Progenitor cell of endocrine pancreas (in vitro differentiated cells): ENCODE measurements at regions not wholly inside any gene's neighbourhood (a gene's known extent, or its start where the extent isn't known, plus 50 kb on each side); places are given as distances from the start of the nearest gene placed in this dataset.
A peak's percentile ranks its signal among the peaks of the same experiment; 100 is the strongest.
"Not testable (repeated sequence)": the region's sequence is repeated elsewhere in the genome, so short reads cannot be mapped to it uniquely, and the experiment has no call there.

ENCODE experiments used
- DNase-seq: peaks from one replicate; pipeline ENCODE4 v3.0.0; 2021; ENCODE audit warnings: low spot score; ENCODE audit not compliant: unreplicated experiment
- H3K27ac Mint-ChIP-seq: 2 replicates; pipeline ENCODE4 v1.8.0; 2021; ENCODE audit warnings: mild to moderate bottlenecking, moderate library complexity, mixed read lengths
- H3K27me3 Mint-ChIP-seq: 2 replicates; pipeline ENCODE4 v1.8.0; 2021; ENCODE audit warnings: mixed read lengths
- H3K36me3 Mint-ChIP-seq: 2 replicates; pipeline ENCODE4 v1.8.0; 2022; ENCODE audit warnings: mixed read lengths; ENCODE audit not compliant: insufficient read depth
- H3K4me1 Mint-ChIP-seq: 2 replicates; pipeline ENCODE4 v1.8.0; 2021; ENCODE audit warnings: low read depth, mixed read lengths
- H3K4me3 Mint-ChIP-seq: 2 replicates; pipeline ENCODE4 v1.8.0; 2021; ENCODE audit warnings: low read depth, mild to moderate bottlenecking, moderate library complexity, mixed read lengths
- H3K9me3 Mint-ChIP-seq: 2 replicates; pipeline ENCODE4 v1.8.0; 2021; ENCODE audit warnings: low read depth, mixed read lengths
- TF ChIP-seq, protein P1 (sequence below): fragments of 200-600 bp; sonication (generic); IDR thresholded peaks from one replicate; pipeline ENCODE4 v1.5.0; 2021; ENCODE audit warnings: antibody characterized with exemption, mild to moderate bottlenecking; ENCODE audit not compliant: unreplicated experiment

GRCh38 chr21:17697473-17697872 lies 84.8 kb upstream of the BTG3 start:
- Mint-ChIP-seq H3K4me3 (no peak overlapping the region), H3K27me3 (no peaks in the 10 kb centered on the region), H3K9me3 (peaks cover 15% of the 10 kb centered on the region), H3K36me3 (no peaks in the 10 kb centered on the region), H3K4me1 (no peaks in the 10 kb centered on the region), H3K27ac (no peak overlapping the region)
- TF ChIP-seq, protein P1, sequence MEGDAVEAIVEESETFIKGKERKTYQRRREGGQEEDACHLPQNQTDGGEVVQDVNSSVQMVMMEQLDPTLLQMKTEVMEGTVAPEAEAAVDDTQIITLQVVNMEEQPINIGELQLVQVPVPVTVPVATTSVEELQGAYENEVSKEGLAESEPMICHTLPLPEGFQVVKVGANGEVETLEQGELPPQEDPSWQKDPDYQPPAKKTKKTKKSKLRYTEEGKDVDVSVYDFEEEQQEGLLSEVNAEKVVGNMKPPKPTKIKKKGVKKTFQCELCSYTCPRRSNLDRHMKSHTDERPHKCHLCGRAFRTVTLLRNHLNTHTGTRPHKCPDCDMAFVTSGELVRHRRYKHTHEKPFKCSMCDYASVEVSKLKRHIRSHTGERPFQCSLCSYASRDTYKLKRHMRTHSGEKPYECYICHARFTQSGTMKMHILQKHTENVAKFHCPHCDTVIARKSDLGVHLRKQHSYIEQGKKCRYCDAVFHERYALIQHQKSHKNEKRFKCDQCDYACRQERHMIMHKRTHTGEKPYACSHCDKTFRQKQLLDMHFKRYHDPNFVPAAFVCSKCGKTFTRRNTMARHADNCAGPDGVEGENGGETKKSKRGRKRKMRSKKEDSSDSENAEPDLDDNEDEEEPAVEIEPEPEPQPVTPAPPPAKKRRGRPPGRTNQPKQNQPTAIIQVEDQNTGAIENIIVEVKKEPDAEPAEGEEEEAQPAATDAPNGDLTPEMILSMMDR, result no peak
- no peak for DNase-seq

DNA sequence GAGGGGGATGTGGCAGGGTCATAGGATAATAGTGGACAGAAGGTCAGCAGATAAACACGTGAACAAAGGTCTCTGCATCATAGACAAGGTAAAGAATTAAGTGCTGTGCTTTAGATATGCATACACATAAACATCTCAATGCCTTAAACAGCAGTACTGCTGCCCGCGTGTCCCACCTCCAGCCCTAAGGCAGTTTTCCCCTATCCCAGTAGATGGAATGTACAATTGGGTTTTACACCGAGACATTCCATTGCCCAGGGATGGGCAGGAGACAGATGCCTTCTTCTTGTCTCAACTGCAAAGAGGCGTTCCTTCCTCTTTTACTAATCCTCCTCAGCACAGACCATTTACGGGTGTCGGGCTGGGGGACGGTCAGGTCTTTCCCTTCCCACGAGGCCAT lies 81.7 kb upstream of the BTG3 start:
- DNase-seq, H3K4me1 Mint-ChIP-seq, H3K36me3 Mint-ChIP-seq, H3K27ac Mint-ChIP-seq, H3K27me3 Mint-ChIP-seq, H3K4me3 Mint-ChIP-seq: not testable (repeated sequence)
- H3K9me3 Mint-ChIP-seq, result peaks cover 15% of the 10 kb centered on the region

- Mint-ChIP-seq H3K9me3 (peaks cover 15% of the 10 kb centered on the region), H3K36me3 (no peaks in the 10 kb centered on the region), H3K27ac (no peak overlapping the region), H3K27me3 (no peaks in the 10 kb centered on the region), H3K4me1 (no peaks in the 10 kb centered on the region), H3K4me3 (no peak overlapping the region)
- TF ChIP-seq, protein P1, result no peak
- DNase-seq, result no peak
These were observed 81.1 kb upstream of the BTG3 start for GRCh38 chr21:17693801-17694200.

DNA sequence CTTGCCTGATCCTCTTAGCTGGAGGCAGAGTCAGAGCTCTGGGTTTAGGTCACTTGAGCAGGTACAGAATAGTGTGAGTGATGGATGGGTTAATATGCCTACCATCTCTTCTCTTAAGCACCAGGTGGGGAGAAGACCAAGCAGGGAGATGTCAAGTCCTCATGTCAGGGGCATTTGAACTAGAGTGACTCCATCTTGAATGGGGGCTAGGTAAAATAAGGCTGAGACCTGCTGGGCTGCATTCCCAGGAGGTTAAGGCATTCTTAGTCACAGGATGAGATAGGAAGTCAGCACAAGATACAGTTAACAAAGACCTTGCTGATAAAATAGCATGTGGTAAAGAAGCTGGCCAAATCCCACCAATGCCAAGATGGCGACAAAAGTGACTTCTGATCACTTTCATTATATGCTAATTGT lies 77.4 kb upstream of the BTG3 start:
- Mint-ChIP-seq H3K9me3 (peaks cover 30% of the 10 kb centered on the region), H3K27me3 (no peaks in the 10 kb centered on the region), H3K27ac (no peak overlapping the region), H3K4me1 (no peaks in the 10 kb centered on the region), H3K36me3 (no peaks in the 10 kb centered on the region), H3K4me3 (no peak overlapping the region)
- no peak for DNase-seq
- TF ChIP-seq, protein P1, result no peak

- Mint-ChIP-seq H3K4me3 (no peak overlapping the region), H3K27ac (peak overlapping the region; percentile 87), H3K36me3 (no peaks in the 10 kb centered on the region), H3K9me3 (peaks cover 30% of the 10 kb centered on the region), H3K27me3 (no peaks in the 10 kb centered on the region), H3K4me1 (no peaks in the 10 kb centered on the region)
- DNase-seq, result no peak
- TF ChIP-seq, protein P1, result peak; percentile 24
These were observed 76.5 kb upstream of the BTG3 start for GRCh38 chr21:17688912-17689874.

DNA sequence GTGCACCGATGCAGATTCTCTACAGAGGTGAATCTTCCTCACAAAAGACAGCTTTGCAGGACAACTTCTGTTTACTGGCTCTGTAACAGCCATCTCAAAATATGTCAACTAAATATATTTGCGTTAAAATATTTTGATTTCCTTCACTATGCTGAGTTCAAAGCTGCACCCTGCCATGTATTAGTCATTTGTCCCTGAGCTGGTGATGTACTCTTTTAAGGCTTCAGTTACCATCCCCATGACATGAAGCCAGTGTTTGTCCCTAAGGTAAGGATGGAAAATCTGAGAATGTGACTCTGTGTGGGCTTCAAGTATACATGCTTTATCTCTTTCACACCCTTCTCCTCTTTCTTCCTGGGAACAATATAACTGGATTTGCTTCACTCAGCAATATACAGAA lies 70.2 kb upstream of the BTG3 start:
- TF ChIP-seq, protein P1, result no peak
- Mint-ChIP-seq H3K36me3 (no peaks in the 10 kb centered on the region), H3K9me3 (peaks cover 25% of the 10 kb centered on the region), H3K4me3 (no peak overlapping the region), H3K4me1 (no peaks in the 10 kb centered on the region), H3K27me3 (no peaks in the 10 kb centered on the region), H3K27ac (no peak overlapping the region)
- no peak for DNase-seq
